Activated CD4-positive, alpha-beta T cell treated with anti-CD3 and anti-CD28 coated beads, Interleukin-2, amount 50 U/mL, for 16 hours (primary cell): ENCODE measurements at regions not wholly inside any gene's neighbourhood (a gene's known extent, or its start where the extent isn't known, plus 50 kb on each side); places are given as distances from the start of the nearest gene placed in this dataset.
"Not testable (repeated sequence)": the region's sequence is repeated elsewhere in the genome, so short reads cannot be mapped to it uniquely, and the experiment has no call there.

Experiments used
- DNase-seq: peaks from one replicate; pipeline ENCODE4 v3.0.0-alpha.2; 2020

- no peak for DNase-seq
Observed at GRCh38 chrX:9349572-9350494, 115.0 kb upstream of the TBL1X start.

- no peak for DNase-seq
Observed at GRCh38 chrX:9351126-9351525, 113.7 kb upstream of the TBL1X start.

- DNase-seq = no peak
Observed at GRCh38 chrX:9352243-9352642, 112.6 kb upstream of the TBL1X start.

- peak; percentile 91 for DNase-seq
Observed at GRCh38 chrX:9352694-9353411, 112.0 kb upstream of the TBL1X start.

GRCh38 chrX:9354918-9355317, 109.9 kb upstream of the TBL1X start:
- no peak for DNase-seq

- peak; percentile 69 for DNase-seq
Observed at GRCh38 chrX:9355739-9356138, 109.1 kb upstream of the TBL1X start.

GRCh38 chrX:9356846-9357245, 108.0 kb upstream of the TBL1X start:
- no peak for DNase-seq

- DNase-seq = no peak
Observed at GRCh38 chrX:9357518-9358114, 107.2 kb upstream of the TBL1X start.

GRCh38 chrX:9362363-9362928, 102.4 kb upstream of the TBL1X start:
- no peak for DNase-seq

GRCh38 chrX:9367421-9367820, 97.4 kb upstream of the TBL1X start:
- DNase-seq = no peak

- DNase-seq = no peak
Observed at GRCh38 chrX:9368262-9368661, 96.6 kb upstream of the TBL1X start.

- DNase-seq = peak; percentile 32
Observed at GRCh38 chrX:9369802-9370291, 95.0 kb upstream of the TBL1X start.

- no peak for DNase-seq
Observed at GRCh38 chrX:9370893-9371292, 94.0 kb upstream of the TBL1X start.

GRCh38 chrX:9372866-9373265, 92.0 kb upstream of the TBL1X start:
- no peak for DNase-seq

- DNase-seq = no peak
Observed at GRCh38 chrX:9373789-9374188, 91.1 kb upstream of the TBL1X start.

GRCh38 chrX:9374555-9374954, 90.3 kb upstream of the TBL1X start:
- DNase-seq = no peak

- no peak for DNase-seq
Observed at GRCh38 chrX:9376111-9376510, 88.7 kb upstream of the TBL1X start.

GRCh38 chrX:9377216-9377615, 87.6 kb upstream of the TBL1X start:
- not testable (repeated sequence) for DNase-seq

GRCh38 chrX:9378980-9379696, 85.7 kb upstream of the TBL1X start:
- peak; percentile 11 for DNase-seq

- no peak for DNase-seq
Observed at GRCh38 chrX:9379697-9380551, 84.9 kb upstream of the TBL1X start.

GRCh38 chrX:9383655-9384054, 81.2 kb upstream of the TBL1X start:
- DNase-seq = no peak

GRCh38 chrX:9388450-9388849, 76.4 kb upstream of the TBL1X start:
- no peak for DNase-seq
